ENCODE measurements at regions not wholly inside any gene's neighbourhood (a gene's known extent, or its start where the extent isn't known, plus 50 kb on each side); places are given as distances from the start of the nearest gene placed in this dataset.
"Not testable (repeated sequence)": the region's sequence is repeated elsewhere in the genome, so short reads cannot be mapped to it uniquely, and the experiment has no call there.

- H3K4me3 ChIP-seq (ENCODE audit: low read length); H3K4me1 ChIP-seq (ENCODE audit: control insufficient read depth, insufficient read depth, low read length); H3K9me3 ChIP-seq (ENCODE audit: control insufficient read depth, low read length); H3K9ac ChIP-seq (ENCODE audit: low read length); H3K36me3 ChIP-seq (ENCODE audit: control insufficient read depth, insufficient read depth, low read length); H3K27me3 ChIP-seq (ENCODE audit: control insufficient read depth, insufficient read depth, low read length): not testable (repeated sequence)
Measured at GRCh38 chr5:62252519-62252918, 53.5 kb upstream of the KIF2A start.

GRCh38 chr5:62255551-62255950 lies 50.5 kb upstream of the KIF2A start:
- not testable (repeated sequence) for H3K9me3 ChIP-seq (ENCODE audit: control insufficient read depth, low read length); H3K27me3 ChIP-seq (ENCODE audit: control insufficient read depth, insufficient read depth, low read length); H3K4me1 ChIP-seq (ENCODE audit: control insufficient read depth, insufficient read depth, low read length); H3K36me3 ChIP-seq (ENCODE audit: control insufficient read depth, insufficient read depth, low read length); H3K4me3 ChIP-seq (ENCODE audit: low read length); H3K9ac ChIP-seq (ENCODE audit: low read length)

- Histone ChIP-seq H3K4me1 (ENCODE audit: control insufficient read depth, insufficient read depth, low read length) (no peaks in the 10 kb centered on the region), H3K4me3 (ENCODE audit: low read length) (no peak overlapping the region), H3K27me3 (ENCODE audit: control insufficient read depth, insufficient read depth, low read length) (no peaks in the 10 kb centered on the region), H3K9me3 (ENCODE audit: control insufficient read depth, low read length) (no peaks in the 10 kb centered on the region), H3K36me3 (ENCODE audit: control insufficient read depth, insufficient read depth, low read length) (no peaks in the 10 kb centered on the region), H3K9ac (ENCODE audit: low read length) (no peak overlapping the region)
Measured at GRCh38 chr5:62256161-62257019, 49.6 kb upstream of the KIF2A start.
